Activated CD4-positive, alpha-beta T cell treated with anti-CD3 and anti-CD28 coated beads, Interleukin-10, Interleukin-2, amounts not matched to agents 100 ng/mL and 50 ng/mL, durations not matched to agents 16 hours and 8 hours (primary cell): ENCODE measurements at regions not wholly inside any gene's neighbourhood (a gene's known extent, or its start where the extent isn't known, plus 50 kb on each side); places are given as distances from the start of the nearest gene placed in this dataset.
"Not testable (repeated sequence)": the region's sequence is repeated elsewhere in the genome, so short reads cannot be mapped to it uniquely, and the experiment has no call there.

Experiments used
- DNase-seq: peaks from one replicate; pipeline ENCODE4 v3.0.0-alpha.2; 2020

GRCh38 chr15:26115229-26115943 is 252.3 kb upstream of the ATP10A start:
- no peak for DNase-seq

DNA sequence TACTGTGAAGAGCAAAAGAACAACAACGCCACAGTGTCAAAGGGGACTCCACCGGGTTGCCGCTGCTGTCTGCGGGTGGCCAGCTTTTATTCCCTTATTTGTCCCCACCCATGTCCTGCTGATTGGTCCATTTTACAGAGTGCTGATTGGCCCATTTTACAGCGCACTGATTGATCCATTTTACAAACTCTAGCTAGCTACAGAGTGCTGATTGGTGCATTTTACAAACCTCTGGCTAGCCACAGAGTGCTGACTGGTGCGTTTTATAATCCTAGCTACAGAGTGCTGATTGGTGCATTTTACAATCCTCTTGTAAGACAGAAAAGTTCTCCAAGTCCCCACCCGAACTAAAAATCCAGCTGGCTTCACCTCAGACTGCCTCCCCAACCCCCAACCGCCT is 251.0 kb upstream of the ATP10A start:
- not testable (repeated sequence) for DNase-seq

DNA sequence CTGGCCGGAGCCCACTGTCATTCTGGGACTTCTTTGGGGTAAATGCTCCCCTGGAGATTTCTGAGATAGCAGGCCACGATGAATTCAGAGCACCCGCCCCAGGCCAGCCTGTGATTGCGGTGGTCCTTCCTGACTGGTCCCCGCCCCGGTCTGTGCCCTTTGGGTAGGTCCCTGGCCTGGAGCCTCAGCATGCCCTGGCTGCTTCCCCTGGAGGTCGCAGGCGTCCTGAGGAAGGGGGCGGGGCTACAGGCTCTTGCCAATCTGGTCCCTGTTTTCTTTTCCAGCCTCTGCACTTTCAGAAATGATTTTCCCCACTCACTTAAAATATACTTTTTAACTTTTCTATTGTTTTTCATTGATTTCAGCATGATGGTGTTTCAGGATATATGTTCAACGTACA is 250.2 kb upstream of the ATP10A start:
- no peak for DNase-seq

- no peak for DNase-seq
Measured at GRCh38 chr15:26109203-26109602, 246.1 kb upstream of the ATP10A start.

- no peak for DNase-seq
Measured at GRCh38 chr15:26106556-26106955, 243.4 kb upstream of the ATP10A start.

DNA sequence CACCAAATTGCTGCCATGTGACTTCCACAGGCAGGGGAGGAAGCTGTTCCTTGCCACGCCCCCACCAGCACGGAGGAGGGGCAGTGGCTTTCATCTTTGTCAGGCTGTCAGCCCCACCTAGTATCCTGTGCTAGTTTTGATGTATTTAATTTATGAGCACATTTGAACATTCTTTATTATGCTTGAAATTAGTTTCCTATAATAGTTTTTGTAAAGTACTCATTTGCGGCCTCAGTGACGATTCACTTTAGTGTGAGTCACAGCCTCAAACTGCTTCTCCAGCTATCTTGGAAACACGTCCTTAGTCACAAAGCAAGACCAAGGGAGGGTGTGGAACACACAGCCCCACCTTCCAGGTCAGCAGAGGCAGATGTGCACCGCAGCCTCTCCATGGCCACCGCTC is 239.9 kb upstream of the ATP10A start:
- DNase-seq, result no peak

DNA sequence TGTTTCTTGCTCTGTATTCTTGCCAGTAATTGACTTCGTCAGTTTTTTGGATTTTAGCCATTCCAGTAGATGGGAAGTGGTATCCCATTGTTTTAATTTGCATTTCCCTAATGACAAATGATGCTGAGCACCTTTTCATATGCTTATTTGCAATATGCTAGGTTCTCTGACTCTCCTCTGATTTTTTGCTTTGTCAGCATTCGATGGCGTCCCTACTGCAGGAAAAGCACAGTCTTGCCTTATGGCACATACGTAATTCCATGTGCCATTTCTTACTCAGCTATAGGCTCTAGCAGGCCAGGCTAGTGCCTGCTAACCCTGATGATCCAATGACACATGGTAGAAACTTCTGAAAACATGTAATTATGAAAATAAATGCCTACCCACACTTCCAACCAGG is 239.2 kb upstream of the ATP10A start:
- no peak for DNase-seq

DNA sequence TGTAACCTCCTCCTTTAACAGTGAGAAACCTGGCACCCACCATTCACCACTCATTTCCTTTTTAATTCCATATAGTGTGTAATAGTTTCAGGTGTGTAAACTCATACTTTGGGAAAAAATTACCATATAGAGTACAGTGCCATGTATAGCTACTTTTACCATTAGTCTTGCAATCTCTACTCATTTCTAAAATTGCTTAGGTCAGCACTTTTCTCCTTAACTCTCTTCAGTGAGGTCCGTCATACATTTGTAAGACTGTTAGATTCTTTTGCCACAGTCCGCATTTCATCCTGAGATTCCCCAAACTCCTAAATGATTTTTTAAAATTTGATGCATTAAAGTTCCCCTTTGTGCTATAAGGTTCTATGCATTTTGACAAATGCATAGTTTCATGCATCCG is 238.3 kb upstream of the ATP10A start:
- no peak for DNase-seq

DNA sequence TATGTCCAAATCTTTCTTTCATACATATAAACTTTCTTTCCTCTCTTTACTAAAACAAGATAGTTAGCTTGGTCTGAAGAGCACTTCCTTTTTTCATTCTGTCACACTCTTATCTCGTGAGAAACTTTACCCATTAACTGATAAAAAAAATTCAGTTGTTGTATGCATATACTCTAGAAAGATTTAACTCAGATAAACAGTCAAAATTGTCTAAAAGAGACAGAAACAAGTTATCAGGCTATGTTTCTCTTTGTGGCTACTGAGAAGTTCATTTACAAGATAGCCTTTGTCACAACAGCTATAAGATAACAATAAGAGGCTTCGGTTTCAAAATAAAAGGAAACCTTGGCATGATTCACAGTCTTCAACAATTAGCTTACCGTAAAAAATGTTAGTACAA is 235.7 kb upstream of the ATP10A start:
- no peak for DNase-seq

GRCh38 chr15:26097216-26097615 is 234.1 kb upstream of the ATP10A start:
- DNase-seq, result no peak

DNA sequence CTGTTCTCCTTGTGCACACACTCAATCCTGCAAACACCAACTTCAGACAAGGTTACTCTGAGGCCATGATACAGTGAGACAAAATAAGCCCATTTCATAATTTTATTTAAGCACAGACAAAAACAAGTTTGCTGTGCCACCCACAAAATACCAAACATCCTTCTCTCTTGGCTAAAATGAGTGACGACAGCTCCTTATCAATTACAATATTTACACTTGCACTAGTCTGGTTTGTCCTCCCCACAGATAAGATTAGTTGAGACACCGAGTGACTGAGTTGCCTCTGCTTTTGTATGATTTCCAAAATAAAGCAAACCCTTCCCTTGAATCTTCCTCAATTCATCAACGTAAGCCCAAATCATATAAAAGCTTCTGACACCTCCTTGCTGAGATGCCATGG is 233.5 kb upstream of the ATP10A start:
- no peak for DNase-seq

- no peak for DNase-seq
Measured at GRCh38 chr15:26095710-26096330, 232.7 kb upstream of the ATP10A start.

DNA sequence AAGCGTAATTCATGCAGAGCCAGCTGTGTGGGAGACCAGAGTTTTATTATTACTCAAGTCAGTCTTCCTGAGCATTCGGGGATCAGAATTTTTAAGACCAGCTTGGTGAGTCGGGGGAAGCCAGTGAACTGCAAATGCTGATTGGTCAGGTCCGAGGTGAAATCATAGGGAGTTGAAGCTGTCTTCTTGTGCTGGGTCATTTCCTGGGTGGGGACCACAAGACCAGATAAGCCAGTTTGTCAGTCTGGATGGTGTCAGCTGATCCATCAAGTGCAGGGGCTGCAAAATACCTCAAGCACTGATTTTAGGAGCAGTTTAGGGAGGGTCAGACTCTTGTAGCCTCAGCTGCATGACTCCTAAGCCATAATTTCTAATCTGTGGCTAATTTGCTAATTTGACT is 228.1 kb upstream of the ATP10A start:
- DNase-seq, result no peak

GRCh38 chr15:26087881-26088280 is 224.8 kb upstream of the ATP10A start:
- no peak for DNase-seq

DNA sequence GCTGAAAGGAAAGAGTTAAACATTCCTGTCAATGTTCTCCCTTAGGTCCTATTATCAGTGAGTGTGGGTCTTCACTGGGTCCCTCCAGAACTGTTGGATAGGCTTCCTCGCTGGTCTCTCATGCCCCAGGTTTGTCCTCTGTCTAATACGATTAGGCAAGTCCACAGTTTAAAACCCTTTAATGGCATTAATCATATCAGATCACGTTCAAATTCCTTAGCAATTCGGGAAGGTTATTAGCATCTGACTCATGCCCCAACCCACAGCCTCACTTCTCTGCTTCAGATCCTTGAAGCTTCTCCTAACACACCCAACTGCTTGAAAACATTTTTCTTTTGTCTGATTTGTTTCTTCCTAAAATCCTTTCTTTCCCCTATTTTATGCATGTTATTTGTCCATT is 224.3 kb upstream of the ATP10A start:
- DNase-seq, result no peak

DNA sequence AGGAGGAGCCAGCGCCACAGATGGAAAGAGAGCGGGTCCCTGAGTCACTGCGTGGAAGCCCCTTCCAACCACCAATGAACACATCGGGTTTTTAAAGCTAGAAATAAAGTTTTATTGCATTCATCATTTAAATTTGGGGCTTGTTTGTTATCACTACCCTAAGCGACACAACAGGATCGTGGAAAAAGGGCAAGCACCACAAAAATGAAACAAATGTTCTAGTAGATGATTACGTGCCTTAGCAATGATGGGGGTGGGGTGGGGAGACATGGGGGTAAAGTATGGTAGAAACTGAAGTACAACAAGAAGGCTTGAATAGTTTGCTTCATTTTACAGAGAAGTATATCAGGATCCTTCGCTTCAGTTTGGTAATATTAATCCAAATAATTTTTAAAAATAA is 221.6 kb upstream of the ATP10A start:
- DNase-seq, result no peak

GRCh38 chr15:26083896-26084295 is 220.8 kb upstream of the ATP10A start:
- DNase-seq, result no peak

DNA sequence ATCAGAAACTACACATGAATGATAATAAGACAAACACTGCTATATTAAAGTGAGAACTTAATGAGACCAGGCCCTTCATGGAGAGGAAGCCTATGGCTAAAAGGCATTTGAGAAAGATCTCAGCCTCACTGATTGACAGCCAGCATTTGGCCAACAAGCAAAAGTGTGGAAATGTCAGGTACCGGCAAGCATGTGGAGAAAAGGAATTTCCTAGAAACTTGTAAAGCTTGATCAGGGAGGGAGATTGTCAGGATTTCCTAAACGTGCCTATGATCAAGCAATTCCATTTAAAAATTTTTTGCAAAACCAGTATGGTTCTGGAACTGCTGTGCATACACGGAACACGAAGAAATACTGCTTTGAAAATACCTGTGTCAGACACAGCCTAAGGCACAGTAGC is 220.3 kb upstream of the ATP10A start:
- no peak for DNase-seq

DNA sequence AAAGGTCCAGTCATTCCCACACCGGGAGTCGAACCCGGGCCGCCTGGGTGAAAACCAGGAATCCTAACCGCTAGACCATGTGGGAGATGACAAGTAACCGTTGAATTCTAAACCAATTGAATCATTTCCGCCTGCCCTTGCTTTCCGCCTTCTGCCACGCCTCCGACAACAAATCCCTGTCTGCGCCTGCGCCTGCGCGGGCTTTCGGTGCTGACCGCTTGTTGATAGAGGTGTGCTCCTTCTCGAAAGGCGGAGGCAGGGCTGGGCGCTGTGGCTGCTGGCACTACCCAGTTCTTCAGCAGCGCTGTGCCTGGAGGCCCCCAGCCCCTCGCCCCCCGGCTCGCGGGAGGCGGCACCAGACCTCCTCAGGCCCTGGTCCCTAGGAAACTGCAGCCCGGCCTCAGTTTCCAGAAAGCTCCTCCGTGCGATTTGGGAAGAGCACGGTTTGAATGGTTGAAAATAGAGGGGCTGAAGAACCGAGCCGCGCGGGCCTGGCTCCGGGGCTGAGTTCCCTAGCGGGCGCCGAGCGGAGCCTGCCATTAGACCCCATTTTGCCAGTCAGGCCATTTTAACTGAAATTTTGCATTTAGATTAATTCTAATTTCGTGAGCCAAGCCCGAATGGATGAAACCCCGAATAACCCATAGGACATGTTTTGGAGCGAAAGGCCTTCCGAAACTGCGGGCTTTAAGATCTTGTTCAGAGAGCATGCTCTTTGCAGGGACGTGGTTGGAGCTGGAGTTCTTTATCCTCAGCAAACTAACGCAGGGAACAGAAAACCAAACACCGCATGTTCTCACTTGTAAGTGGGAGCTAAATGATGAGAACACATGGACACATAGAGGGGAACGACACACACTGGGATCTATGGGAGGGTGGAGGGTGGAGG is 219.3 kb upstream of the ATP10A start:
- peak; percentile 98 for DNase-seq

- DNase-seq, result no peak
Measured at GRCh38 chr15:26081758-26082220, 218.7 kb upstream of the ATP10A start.

GRCh38 chr15:26075770-26076169 is 212.6 kb upstream of the ATP10A start:
- DNase-seq, result no peak

DNA sequence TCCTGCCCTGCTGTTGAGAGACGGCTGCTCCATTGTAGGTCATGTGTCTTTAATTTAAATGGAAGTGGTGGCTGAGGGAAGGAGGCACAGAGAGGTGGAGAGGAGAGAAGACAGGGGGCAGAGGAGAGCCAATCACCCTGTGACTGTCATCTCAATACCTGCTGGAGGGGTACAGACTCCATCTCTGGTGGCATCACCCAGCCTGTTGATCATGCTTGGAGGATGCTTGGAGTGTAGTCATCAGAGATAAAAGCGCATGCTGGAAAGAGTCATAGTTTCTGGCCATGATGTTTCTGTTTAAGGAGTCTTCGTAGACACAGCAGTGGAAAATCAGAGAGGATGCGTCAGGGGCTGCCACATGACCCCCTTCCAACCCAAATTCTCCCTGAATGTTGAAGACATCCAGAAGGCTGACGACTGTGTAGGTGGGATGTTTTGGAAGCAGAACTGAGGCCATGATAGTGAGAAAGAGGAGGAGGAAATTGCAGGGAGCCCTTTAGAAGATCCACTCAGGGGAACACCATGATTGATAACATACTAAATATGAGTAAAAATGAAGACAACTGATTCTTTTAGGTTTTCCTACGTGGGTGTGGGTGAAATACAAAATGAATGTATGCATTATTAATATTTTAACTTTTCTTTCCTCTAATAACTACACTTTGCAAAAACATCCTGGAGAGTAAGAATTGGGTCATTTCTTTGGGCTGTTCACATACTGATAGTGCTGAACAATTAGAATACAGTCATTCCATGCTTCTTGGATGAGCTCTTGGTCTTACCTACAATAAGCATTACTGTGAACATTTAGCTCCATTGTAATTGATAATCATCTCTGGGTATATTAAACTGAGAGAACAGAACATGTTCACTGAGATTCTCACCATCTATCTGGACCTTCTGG is 210.6 kb upstream of the ATP10A start:
- peak; percentile 8 for DNase-seq

DNA sequence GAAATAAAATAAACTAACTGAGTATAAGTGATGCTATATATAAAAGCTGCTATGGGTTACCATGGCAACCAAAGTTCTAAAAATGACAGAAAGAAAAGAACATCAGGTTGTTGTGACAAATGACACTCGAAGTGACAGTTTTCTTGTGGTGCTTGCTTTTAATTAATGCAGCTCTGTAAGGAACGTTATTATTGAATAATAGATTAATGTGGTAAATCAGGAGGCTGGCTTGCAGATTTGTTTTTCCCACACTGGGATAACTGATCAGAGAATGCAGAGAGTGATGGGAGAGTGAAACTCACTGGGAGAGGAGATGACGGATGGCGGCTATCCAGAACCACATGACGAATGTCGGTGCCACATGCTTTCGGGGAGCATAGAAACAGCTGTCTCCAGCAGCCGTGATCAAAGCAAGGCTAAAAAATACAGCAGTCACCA is 207.0 kb upstream of the ATP10A start:
- no peak for DNase-seq
